GM18519 (cell line): ENCODE measurements at regions not wholly inside any gene's neighbourhood (a gene's known extent, or its start where the extent isn't known, plus 50 kb on each side); places are given as distances from the start of the nearest gene placed in this dataset.
"Not testable (repeated sequence)": the region's sequence is repeated elsewhere in the genome, so short reads cannot be mapped to it uniquely, and the experiment has no call there.

Source experiments
- ATAC-seq: cut with Tn5 transposase; IDR thresholded peaks from one replicate; pipeline ENCODE4 v1.9.1; 2021; ENCODE audit warnings: mild to moderate bottlenecking, moderate library complexity; ENCODE audit not compliant: unreplicated experiment, low FRiP score

DNA sequence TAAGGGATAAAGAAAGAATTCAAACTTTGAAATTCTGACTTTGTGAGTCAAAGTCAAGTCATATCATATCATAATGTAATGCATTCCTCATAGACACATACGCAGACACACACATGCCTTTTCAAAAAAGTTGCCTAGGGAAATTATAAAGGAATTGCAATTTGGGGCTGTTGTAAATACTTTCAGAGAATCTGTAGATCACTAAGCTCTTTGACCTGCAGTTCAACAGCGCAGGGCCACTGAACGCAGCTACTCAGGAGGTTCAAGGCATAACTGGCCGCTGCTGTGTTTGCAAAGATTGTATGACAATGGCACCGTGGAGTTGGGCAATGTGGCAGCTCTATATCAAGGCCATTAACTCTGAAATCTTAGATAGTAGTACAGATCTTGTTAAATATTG, 188.4 kb upstream of the THRB start:
- no peak for ATAC-seq

DNA sequence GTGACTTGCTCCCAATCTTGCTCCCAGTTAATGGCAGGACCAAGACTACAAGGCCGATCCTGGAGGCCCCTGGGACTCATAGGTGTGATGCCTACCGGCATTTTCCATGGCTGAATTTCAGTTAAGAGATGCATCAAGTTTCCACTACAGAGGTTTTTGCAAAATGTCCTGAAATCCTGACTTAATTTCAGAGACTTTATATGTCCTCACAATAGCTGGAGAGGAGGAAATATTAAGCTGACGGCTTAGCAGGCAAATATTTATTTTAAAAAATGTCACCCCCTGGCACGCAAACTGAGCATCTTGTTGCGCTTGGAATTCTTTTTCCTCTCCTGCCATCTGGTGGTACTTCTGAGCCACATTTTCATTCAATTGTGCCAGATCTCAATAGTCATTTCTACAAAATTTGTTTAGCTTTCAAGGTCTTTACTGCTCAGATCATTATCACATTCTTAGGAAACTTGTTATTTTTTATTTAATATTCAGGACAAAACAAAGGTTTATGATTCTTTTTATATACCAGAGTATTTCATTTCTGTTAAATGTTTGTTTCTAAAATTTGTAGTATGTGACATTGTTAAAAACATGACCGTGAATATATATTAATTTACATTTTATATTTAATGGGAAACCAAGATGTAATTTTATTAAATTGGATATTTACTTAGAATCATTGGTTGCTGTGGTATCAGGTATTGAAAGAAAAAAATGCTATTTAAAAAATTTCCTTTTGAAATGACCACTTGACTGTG, 189.2 kb upstream of the THRB start:
- no peak for ATAC-seq

DNA sequence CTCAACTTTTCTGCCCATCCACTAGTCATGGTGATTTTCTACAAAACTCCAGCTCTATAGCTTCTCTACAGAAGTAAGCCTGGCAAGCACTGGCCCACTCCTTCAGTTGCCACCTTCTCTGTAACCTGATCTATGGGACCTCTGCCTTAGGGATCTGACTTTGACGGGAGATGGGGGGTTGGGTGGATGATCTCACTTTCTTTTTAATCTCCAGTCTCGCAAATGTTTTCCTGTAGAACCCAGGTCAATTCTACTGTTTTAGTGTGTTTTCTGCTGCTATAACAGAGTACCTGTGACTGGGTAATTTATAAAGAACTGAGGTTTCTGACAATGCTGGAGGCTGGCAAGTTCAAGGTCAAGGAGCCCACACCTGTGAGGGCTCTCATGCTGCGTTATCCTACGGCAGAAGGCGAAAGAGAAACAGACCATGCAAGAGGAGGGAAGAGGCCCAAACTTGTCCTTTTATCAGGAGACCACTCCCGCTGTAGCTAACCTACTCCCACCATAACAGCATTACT, 189.9 kb upstream of the THRB start:
- ATAC-seq = no peak

DNA sequence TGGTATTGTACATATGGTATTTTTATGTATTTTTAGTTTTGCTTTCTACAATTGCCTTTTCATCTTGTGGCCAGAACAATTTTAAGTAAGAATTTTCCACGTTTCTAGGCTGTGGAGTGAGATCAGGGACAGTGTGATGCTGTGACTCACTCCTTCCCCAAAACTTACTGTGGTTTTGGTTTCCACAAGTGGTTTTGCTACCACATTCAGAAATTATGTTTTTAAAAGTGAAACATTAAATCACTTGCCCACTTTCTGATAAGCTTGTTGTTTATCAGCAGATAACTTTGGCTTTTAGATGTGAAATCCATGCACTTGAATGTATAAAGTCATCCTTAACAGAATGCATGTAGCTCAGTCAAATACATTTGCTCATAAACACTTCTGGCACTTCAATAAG, 192.2 kb upstream of the THRB start:
- no peak for ATAC-seq

DNA sequence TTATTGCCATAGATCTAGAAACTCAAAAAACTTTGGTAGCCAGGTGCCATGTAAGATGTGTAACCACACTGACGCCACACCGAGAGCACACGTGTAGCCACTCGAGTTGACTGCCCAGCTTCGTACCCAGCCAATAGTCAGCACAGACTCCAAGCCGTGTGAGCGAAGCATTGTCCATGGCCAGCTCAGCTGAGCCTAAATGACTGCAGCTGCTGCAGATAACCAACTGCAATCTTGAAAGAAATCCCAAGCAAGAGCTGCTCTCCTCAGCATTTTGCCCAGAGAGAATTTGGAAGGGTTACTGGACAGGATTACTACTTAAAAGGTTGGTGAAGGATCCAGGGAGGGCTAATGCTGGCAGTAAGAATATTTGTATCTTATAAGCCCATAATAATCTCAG, 193.0 kb upstream of the THRB start:
- no peak for ATAC-seq

DNA sequence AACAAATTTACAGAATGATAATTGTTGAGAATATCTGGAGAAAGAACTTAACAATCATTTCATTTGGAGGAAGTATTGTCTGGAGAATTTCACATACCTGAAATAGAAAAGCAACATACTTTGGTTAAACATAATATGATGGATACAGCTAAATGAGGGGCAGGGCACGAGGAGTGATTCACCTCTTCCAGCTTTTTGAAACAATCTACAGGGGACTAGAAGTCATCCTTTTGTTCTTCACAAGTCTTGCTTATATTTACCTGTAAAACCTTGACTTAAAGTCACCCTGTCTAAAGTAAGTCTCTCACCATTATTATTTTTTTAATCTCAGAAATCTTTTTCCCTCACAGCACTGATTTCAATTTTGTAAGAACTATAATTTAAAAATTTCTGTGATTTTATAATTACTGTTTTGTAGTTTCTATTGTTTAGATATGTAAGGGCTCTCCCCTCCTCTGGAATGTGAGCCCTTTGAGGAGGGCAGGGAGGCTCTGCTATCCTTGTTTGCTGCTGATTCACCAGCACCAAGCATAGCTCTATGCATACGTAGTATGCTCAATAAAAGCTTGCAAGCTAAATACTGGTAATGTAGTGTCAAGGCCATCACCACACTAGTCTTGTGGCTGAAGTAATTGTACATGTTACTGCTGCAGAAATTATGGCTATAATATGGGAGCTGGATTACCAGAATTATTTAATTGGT, 193.9 kb upstream of the THRB start:
- ATAC-seq = no peak

DNA sequence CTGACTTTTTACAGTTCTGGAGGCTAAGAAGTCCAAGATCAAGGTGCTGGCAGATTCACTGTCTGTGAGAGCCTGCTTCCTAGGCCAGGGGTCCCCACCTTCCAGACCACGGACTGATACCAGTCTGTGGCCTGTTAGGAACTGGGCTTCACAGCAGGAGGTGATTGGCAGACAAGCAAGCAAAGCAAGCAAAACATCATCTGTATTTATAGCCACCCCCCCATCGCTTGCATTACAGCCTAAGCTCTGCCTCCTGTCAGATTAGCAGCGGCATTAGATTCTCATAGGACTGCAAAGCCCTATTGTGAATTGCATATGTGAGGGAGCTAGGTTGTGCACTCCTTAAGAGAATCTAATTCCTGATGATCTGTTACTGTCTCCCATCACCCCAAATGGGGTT, 194.7 kb upstream of the THRB start:
- no peak for ATAC-seq

DNA sequence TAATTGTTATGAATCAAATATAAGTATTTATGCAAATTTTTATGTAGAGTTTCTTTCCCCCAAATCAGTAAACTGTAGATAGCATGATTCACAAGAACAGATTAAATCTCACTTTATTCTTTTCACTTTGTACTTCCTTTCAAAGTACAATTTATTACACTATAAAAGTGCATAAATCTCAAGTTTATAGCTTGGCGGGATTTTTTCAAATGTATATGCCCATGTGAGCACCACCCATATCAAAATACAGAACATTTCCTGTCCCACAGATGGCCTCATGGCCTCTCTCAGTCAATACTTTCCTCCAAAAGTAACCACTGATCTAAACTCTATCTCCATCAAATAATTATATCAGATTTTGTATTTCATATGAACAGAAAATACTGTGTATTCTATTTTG, 196.1 kb upstream of the THRB start:
- no peak for ATAC-seq

DNA sequence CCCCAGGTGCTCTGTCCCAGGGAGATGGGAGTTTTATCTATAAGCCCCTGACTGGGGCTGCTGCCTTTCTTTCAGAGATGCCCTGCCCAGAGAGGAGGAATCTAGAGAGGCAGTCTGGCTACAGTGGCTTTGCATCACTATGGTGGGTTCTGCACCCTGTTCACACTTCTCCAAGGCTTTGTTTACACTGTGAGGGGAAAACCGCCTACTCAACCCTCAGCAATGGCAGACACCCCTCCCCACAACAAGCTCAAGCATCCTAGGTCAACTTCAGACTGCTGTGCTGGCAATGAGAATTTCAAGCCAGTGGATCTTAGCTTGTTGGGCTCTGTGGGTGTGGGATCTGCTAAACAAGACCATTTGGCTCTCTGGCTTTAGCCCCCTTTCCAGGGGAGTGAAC, 204.4 kb upstream of the THRB start:
- ATAC-seq = not testable (repeated sequence)

DNA sequence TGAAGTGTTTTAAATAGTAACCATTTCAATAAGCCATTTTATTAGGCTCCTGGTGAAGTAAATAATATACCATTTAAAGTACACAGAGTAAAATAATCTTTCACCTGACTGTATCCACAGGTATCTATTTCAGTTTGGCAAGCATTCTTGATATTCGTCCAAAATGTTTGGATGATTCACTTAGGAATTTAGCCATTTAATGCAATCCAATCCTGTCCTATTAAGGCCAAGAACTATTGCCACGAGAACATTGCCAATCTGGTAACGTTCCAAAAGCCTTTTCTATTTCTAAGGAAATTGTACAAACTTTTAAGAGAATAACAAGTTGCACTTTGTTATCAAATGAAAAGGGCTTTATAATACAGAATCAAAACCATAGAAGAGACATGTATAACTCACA, 209.8 kb upstream of the THRB start:
- ATAC-seq = no peak

DNA sequence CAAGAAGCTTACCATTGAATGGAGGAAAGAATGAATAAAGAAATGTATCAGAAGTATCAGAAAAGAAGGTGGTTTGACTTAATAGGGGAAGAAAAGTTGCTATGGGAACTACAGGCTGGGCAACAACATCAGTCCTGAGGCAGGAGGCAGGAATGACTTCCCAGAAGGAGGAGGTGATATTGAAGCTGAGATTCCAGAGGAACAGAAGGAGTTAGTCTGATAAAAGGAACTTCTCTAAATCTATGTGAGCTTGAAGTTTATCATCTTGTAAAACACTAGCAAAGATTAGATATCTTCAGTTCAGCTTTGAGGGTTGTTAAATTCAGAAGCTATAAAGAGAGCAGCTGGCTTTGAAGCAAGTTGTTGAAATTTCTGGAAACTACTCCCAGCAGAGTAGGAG, 213.3 kb upstream of the THRB start:
- ATAC-seq = no peak

DNA sequence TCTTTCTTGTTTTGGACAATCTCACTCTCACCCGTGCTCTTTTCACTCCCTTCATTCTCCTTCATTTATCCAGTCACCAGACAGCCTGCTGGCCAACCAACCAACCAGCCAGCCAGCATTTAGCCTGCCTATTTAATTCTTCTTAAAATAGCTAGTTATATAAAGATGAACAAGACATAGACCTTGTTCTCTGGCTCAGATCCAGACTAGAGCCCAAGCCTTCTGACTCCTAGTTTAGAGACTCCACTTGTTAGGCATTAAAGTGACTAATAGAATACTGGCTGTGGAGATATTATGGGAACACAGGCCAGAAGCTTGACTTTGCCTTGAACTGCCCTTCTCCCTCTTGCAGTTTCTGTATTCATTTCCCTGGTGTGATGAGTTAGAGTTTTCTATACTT, 215.3 kb upstream of the THRB start:
- ATAC-seq = no peak

DNA sequence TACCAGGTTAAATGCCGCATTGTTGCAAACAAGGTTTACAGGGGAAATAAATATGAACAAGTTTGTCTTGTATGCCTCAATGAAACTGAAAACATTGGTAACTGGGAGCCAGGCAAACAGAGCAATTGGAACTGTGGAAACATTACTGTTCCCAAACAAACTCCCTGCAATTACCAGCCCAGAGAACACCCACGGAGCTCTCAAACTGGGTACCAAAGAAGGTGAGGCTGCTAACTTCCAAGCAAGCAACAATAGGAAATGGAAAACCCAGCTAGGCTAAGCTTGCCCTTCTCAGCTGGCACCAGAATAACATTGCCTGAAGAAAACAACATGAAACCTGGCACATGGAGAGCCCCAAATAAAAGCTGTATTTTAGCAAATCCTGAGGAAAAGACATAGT, 218.9 kb upstream of the THRB start:
- no peak for ATAC-seq

DNA sequence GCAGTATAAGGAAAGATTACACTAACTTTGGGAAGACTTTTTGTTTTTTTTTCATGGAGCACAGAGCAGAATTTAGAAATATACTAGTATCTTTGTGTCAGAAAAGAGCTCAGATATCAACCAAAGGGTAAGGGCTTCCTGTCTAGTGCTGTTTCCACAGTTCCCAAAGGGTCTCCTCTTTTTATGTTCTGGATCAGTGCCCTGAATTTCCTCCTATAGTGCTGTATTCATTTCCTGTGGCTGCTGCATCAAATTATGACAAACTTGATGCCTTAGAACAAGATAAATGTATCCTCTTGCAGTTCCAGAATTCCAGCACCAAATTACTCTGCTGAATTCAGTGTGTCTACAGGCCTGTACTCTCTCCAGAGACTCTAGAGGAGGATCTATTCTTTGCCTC, 219.8 kb upstream of the THRB start:
- ATAC-seq = no peak

DNA sequence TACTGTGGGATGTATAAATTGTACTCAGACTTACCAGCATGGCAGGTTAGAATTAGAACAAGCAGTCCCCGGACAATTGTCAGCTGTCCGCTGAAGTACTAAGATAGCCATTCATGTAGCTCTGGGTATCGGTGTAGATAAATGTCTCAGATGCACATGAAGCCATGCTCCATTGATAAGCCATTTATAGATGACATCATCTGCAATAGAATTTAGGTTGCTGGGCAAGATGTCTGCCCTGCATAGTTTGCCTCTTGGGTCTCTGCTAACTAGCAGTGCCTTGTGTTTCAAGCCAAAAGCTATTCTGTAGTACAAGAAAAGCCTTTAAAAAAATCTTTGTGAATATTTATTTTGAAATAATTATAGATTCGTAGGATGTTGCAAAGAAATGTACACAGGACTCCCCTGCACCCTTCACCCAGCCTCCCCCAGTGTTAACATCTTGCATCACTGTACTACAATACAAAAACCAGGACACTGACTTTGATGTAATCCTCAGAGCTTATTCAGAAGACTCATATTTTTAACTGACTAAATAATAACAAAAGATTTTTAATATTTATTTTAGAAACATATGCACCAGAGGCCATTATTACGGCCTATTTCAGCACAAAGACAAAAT, 220.6 kb upstream of the THRB start:
- ATAC-seq = no peak

DNA sequence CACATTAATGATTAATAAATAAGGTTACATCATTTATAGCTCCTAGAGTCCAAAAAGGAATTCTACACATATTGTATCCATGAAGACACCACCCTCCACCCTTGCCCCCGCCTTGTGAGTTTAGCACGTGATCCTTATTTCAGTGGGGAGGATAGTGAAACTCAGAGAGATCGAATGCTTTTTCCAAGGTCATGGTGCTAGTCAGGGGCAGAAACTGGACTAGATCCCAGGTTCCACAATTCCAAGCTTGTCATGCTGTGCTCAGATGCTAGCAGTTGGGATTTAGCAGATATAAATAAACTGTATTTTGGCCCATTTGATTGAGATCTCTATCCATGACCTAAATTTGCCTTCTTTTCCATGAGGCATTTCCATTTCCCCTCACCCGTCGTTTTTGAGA, 227.4 kb upstream of the THRB start:
- ATAC-seq = no peak

DNA sequence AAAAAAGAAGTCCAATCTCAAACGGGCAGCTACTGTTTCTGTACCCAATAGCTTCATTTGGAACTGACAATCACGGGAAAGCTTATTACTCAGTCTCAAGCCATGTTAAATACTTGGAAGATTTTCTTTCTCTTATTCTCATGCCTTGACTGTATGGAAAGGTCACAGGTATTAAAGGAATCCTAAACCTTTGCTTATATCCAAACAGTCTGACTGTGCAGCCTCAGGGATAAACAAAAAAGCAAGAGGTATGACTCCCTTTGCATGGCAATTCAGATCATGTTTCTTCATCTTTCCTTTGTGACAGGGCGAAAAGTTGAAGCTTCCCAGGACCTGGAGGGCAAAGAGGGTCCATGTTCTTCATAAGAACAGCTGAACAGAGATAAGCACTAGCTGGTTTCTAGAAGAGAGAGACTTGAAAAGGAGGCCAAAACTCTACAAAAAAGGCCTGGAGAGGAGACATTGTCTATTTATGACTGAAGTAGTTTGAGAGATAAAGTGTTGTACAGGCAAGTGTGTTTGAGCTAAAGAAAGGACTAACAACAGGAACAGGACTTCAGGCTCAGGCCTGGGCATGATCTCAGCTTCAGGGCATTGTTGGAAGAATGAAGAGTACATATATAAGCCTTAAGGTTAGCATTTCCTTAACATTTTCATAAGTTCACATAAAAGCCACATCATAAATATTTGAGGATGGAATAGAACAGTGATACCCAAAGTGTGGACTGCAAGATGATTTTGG, 231.0 kb upstream of the THRB start:
- no peak for ATAC-seq

DNA sequence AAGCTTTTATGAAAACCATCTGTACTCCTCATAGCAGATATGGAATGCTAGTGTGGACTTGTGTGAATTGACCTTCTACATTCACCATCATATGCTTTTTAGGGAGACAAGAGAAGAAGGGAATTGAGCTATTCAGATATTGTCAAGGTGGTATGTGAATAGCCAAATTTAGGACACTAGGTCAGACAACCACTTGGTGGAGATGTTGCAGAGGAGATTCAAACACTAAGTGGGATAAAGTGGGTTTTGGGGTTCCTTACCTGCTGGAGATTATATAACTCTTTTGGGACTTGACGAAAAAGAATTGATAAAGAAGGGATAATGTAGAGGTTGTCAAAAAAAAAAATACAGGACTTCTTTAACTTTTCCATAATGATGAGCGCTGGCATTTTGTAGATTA, 231.8 kb upstream of the THRB start:
- ATAC-seq = no peak

DNA sequence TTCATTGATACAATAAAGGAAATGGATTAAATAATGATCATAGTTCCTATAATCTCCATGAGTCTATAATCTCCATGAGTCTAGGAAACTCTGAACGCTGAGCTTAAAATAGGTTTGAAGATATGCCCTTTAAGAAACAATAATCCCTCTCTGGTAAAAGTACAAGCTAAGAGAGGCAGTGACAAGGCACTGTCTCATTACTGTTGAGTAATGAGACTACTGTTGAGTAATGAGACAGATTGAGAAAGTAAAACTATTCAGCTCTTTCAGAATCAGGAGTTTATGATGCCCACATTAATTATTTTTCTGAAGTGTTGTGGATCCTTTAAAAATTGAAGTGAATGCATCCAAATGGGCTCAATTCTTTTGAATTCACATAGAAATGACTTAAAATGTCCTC, 235.5 kb upstream of the THRB start:
- no peak for ATAC-seq

DNA sequence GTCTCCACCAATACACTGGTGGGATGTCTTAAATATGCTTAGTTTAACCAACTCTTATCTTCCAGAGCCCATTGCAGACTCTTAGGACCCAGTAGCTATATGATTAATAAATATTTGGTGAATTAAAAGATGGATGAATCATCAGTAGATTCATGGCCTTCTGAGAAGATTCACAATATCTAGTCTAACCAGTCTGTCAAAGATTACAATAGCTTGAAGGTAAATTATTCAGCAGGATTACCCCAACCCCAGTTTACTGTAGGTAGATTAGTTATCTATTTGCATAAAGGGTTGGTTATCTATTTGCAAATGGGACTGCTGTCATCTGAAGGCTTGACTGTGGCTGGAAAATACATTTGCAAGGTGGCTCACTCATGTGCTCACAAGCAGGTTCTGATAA, 239.4 kb upstream of the THRB start:
- no peak for ATAC-seq

DNA sequence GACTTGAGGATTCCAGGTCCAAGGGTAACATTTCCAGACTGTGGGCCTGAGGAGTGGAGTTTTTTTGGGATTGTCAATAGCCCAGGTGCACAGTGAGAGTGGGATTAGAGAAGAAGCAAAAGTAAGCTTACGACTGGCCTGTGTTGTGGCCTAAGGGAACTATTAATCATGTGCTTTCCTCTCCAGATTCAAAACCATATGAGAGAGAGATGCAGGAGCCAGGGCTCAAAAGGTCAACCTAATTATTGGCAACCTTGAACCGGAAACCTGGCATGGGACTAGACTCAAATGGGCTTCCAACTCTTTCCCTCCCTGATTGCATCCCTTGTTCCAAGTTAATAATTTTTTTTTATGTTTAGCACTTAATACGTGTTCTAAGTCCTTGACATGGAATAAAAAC, 242.1 kb upstream of the THRB start:
- no peak for ATAC-seq
